Kidney (tissue), 13 donors: ENCODE measurements at regions not wholly inside any gene's neighbourhood (a gene's known extent, or its start where the extent isn't known, plus 50 kb on each side); places are given as distances from the start of the nearest gene placed in this dataset.

Experiments
- DNase-seq, 5 donors: peaks; one replicate each; pipeline ENCODE4 v3.0.0-alpha.2; 2013 to 2020
- FAIRE-seq: peaks from 2 replicates; lab custom pipeline; 2012; peaks lifted over from hg19 to GRCh38; lab: Jason Lieb, UNC
- H3K27ac ChIP-seq, 2 donors: one replicate each; pipeline ENCODE4 v1.7.0; 2013; ENCODE audit warnings: low read depth in 2 of 2, low read length in 2 of 2, inconsistent platforms in 1 of 2
- H3K27me3 ChIP-seq: one replicate; pipeline ENCODE4 v1.7.1; 2013; ENCODE audit warnings: low read length, inconsistent platforms; ENCODE audit not compliant: control insufficient read depth, insufficient read depth
- H3K36me3 ChIP-seq, 3 donors: one replicate each; pipeline versions ENCODE4 v1.7.0 to v1.7.1; 2013; ENCODE audit warnings: low read length in 3 of 3, control low read depth in 1 of 3, inconsistent platforms in 1 of 3; ENCODE audit not compliant: insufficient read depth in 3 of 3, control insufficient read depth in 2 of 3
- H3K4me1 ChIP-seq, 3 donors: one replicate each; pipeline versions ENCODE4 v1.7.0 to v1.7.1; 2013; ENCODE audit warnings: low read length in 3 of 3, inconsistent platforms in 1 of 3, low read depth in 1 of 3; ENCODE audit not compliant: control insufficient read depth in 2 of 3, insufficient read depth in 2 of 3
- H3K4me3 ChIP-seq, 3 donors: one replicate each; pipeline versions ENCODE4 v1.7.0 to v1.8.1; 2013; ENCODE audit warnings: low read length in 3 of 3, control low read depth in 1 of 3, inconsistent platforms in 1 of 3
- H3K9ac ChIP-seq, 3 donors: one replicate each; pipeline versions ENCODE4 v1.7.0 to v1.7.1; 2013; ENCODE audit warnings: low read length in 3 of 3, control low read depth in 1 of 3, inconsistent platforms in 1 of 3
- H3K9me3 ChIP-seq, 3 donors: one replicate each; pipeline versions ENCODE4 v1.7.0 to v1.7.1; 2013; ENCODE audit warnings: low read length in 3 of 3, control low read depth in 1 of 3, inconsistent platforms in 1 of 3; ENCODE audit not compliant: control insufficient read depth in 2 of 3, insufficient read depth in 1 of 3
- intact Hi-C: fragments of 100-400 bp; cut with DNase I; formaldehyde crosslinking; loops from one replicate; pipeline ENCODE4 v1.11.1; 2022
- TF ChIP-seq, protein P1 (sequence below): IDR thresholded peaks from 3 replicates; pipeline ENCODE4 v1.5.1; 2012; ENCODE audit warnings: mild to moderate bottlenecking, moderate library complexity, borderline replicate concordance; ENCODE audit not compliant: insufficient read depth; ENCODE audit errors: extremely low read depth
- donor health status: control.
- donor health status: control.
- donor health status: control.
- donor health status: control.
- donor health status: control.
- donor health status: DM: yes; HTN: yes; CAD: no.
- donor health status: Normal renal cell carcinoma (clear cell type).

DNA sequence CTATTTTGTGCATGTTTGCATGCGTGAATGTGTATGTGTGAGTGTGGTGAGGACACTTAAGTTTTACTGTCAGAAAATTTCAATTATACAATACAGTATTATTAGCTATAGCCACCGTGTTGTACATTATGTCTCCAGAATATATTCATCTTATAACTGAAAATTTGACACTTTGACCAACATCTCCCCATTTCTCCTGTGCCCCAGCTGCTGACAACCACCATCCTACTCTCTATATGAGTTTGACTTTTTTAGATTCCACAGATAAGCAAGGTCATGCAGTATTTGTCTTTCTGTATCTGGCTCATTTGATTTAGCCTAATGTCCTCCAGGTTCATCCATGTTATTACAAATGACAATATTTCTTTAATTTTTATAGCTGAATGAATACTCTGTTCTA, 195.0 kb downstream of the GPR37 start:
- no peaks in the 10 kb centered on the region for H3K4me1 ChIP-seq
- intact Hi-C loops = no loop called here
- no peak for FAIRE-seq

DNA sequence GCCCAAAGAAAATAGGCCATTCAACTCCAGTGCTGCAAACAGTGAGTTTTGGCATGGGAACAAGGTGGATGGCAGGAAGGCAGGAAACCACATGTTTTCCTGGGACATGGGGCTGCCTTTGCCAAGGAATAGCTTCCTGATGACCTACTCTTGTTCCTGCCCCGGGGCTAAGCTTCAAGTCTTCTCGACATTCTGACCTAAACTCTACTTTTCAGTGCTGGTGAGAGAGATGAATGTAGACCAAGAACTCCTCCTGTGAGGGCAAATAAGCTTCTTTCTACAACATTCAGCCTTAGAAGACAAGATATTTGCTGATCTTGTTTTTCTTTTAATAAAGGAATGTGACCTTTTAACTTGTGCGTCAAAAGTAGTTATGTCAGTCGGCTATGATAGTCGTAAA, 199.0 kb downstream of the GPR37 start:
- FAIRE-seq = no peak
- H3K9ac ChIP-seq = no peak overlapping the region
- H3K4me3 ChIP-seq = no peak overlapping the region
- TF ChIP-seq, protein P1, sequence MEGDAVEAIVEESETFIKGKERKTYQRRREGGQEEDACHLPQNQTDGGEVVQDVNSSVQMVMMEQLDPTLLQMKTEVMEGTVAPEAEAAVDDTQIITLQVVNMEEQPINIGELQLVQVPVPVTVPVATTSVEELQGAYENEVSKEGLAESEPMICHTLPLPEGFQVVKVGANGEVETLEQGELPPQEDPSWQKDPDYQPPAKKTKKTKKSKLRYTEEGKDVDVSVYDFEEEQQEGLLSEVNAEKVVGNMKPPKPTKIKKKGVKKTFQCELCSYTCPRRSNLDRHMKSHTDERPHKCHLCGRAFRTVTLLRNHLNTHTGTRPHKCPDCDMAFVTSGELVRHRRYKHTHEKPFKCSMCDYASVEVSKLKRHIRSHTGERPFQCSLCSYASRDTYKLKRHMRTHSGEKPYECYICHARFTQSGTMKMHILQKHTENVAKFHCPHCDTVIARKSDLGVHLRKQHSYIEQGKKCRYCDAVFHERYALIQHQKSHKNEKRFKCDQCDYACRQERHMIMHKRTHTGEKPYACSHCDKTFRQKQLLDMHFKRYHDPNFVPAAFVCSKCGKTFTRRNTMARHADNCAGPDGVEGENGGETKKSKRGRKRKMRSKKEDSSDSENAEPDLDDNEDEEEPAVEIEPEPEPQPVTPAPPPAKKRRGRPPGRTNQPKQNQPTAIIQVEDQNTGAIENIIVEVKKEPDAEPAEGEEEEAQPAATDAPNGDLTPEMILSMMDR = no peak
- no peaks in the 10 kb centered on the region for H3K4me1 ChIP-seq
- H3K36me3 ChIP-seq = no peaks in the 10 kb centered on the region
- DNase-seq = no peak
- intact Hi-C loops = no loop called here
- H3K27me3 ChIP-seq = no peaks in the 10 kb centered on the region
- no peak overlapping the region for H3K27ac ChIP-seq
- no peaks in the 10 kb centered on the region for H3K9me3 ChIP-seq

More for the DNA sequence above, 195.0 kb downstream of the GPR37 start:
- Histone ChIP-seq H3K4me3 (no peak overlapping the region), H3K36me3 (no peaks in the 10 kb centered on the region), H3K9me3 (no peaks in the 10 kb centered on the region), H3K9ac (no peak overlapping the region), H3K27ac (no peak overlapping the region), H3K27me3 (no peaks in the 10 kb centered on the region)
- TF ChIP-seq, protein P1 = no peak
- no peak for DNase-seq

DNA sequence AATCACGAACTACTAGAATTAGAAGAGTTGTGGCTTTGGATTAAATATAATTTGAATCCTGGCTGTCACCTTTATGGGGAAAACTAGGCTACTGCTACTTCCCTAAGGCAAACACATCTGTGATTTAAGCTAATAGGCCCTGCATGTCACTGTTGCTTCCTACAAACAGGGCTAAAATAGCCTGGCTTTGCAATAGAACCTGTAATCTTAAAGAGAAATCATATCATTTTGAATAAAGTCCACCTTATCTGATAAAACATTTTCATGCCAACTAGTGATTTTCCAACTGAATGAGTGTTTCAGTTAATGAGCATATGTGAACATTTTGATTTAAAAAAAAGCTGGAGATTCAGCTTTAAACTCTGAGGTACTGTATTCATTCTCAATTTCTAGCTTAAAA, 208.0 kb downstream of the GPR37 start:
- H3K4me1 ChIP-seq = no peaks in the 10 kb centered on the region

More for the DNA sequence above, 208.0 kb downstream of the GPR37 start:
- DNase-seq (no peak), FAIRE-seq (no peak)
- TF ChIP-seq, protein P1 = no peak
- H3K9ac ChIP-seq = no peak overlapping the region
- intact Hi-C loops = no loop called here
- no peaks in the 10 kb centered on the region for H3K27me3 ChIP-seq
- H3K27ac ChIP-seq = no peak overlapping the region
- no peak overlapping the region for H3K4me3 ChIP-seq
- no peaks in the 10 kb centered on the region for H3K9me3 ChIP-seq
- H3K36me3 ChIP-seq = no peaks in the 10 kb centered on the region
